C1 segment of cervical spinal cord (tissue), 14 donors: ENCODE measurements at regions not wholly inside any gene's neighbourhood (a gene's known extent, or its start where the extent isn't known, plus 50 kb on each side); places are given as distances from the start of the nearest gene placed in this dataset.

Experiments used
- DNase-seq, 14 donors: peaks; one replicate each; lab custom pipeline; 2025; lab: John Stamatoyannopoulos, UW

- no peak for DNase-seq
Measured at GRCh38 chr6:157769776-157770426, 53.1 kb upstream of the SNX9 start.

- DNase-seq, result no peak
Measured at GRCh38 chr6:157770946-157771345, 52.1 kb upstream of the SNX9 start.

DNA sequence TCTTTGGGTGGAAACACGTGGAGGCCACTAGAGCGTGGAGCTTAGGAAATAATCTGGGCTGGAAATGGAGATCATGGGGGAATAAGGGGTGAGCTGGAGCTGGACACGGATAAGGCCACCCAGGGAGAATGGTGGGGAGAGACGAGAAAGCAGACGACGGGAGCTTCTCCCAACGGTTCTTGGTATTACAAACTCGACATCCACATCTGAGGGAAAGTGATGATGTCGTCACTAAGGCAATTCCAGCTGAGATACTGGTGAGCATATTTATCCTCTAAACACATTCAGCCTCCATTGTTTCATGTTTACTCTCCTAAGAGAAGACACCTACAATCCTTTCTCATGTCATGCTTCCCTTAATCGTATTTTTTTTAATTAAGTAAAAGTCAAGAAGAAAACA, 50.2 kb upstream of the SNX9 start:
- DNase-seq, result no peak
